ENCODE measurements at regions not wholly inside any gene's neighbourhood (a gene's known extent, or its start where the extent isn't known, plus 50 kb on each side); places are given as distances from the start of the nearest gene placed in this dataset.

- TF ChIP-seq, protein P1, sequence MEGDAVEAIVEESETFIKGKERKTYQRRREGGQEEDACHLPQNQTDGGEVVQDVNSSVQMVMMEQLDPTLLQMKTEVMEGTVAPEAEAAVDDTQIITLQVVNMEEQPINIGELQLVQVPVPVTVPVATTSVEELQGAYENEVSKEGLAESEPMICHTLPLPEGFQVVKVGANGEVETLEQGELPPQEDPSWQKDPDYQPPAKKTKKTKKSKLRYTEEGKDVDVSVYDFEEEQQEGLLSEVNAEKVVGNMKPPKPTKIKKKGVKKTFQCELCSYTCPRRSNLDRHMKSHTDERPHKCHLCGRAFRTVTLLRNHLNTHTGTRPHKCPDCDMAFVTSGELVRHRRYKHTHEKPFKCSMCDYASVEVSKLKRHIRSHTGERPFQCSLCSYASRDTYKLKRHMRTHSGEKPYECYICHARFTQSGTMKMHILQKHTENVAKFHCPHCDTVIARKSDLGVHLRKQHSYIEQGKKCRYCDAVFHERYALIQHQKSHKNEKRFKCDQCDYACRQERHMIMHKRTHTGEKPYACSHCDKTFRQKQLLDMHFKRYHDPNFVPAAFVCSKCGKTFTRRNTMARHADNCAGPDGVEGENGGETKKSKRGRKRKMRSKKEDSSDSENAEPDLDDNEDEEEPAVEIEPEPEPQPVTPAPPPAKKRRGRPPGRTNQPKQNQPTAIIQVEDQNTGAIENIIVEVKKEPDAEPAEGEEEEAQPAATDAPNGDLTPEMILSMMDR (IDR thresholded peaks at IDR 0.05) = no peak
- no peak for TF ChIP-seq POLR2A (IDR thresholded peaks at IDR 0.05)
Measured at GRCh38 chr4:81330018-81330417, 115.0 kb upstream of the PRKG2 start.
